H9 (cell line): ENCODE measurements at regions not wholly inside any gene's neighbourhood (a gene's known extent, or its start where the extent isn't known, plus 50 kb on each side); places are given as distances from the start of the nearest gene placed in this dataset.
A peak's percentile ranks its signal among the peaks of the same experiment; 100 is the strongest.

Experiments used
- DNase-seq: peaks from one replicate; pipeline ENCODE4 v3.0.0-alpha.2; 2017
- H2AFZ ChIP-seq: one replicate; pipeline ENCODE4 v1.6.1; 2013; ENCODE audit warnings: mild to moderate bottlenecking, low read length, control low read depth, moderate library complexity
- H2AK5ac ChIP-seq: 2 replicates; pipeline ENCODE4 v1.6.1; 2013; ENCODE audit warnings: low read length, control low read depth, mixed read lengths; ENCODE audit not compliant: insufficient read length
- H2BK120ac ChIP-seq: one replicate; pipeline ENCODE4 v1.6.1; 2013; ENCODE audit warnings: low read depth, mild to moderate bottlenecking, low read length, control low read depth, inconsistent platforms; ENCODE audit not compliant: poor library complexity, severe bottlenecking
- H2BK12ac ChIP-seq: 2 replicates; pipeline ENCODE4 v1.6.1; 2013; ENCODE audit warnings: low read length, control low read depth, mixed read lengths, low read depth; ENCODE audit not compliant: insufficient read length
- H2BK15ac ChIP-seq: 2 replicates; pipeline ENCODE4 v1.6.1; 2013; ENCODE audit warnings: low read depth, low read length, control low read depth
- H2BK20ac ChIP-seq: one replicate; pipeline ENCODE4 v1.6.1; 2013; ENCODE audit warnings: low read depth, mild to moderate bottlenecking, low read length, control low read depth, inconsistent platforms; ENCODE audit not compliant: poor library complexity, severe bottlenecking
- H2BK5ac ChIP-seq: 2 replicates; pipeline ENCODE4 v1.6.1; 2013; ENCODE audit warnings: low read length, control low read depth, mixed read lengths; ENCODE audit not compliant: insufficient read length
- H3K14ac ChIP-seq: 2 replicates; pipeline ENCODE4 v1.6.1; 2013; ENCODE audit warnings: low read length, control low read depth; ENCODE audit not compliant: insufficient read depth
- H3K18ac ChIP-seq: 2 replicates; pipeline ENCODE4 v1.6.1; 2013; ENCODE audit warnings: low read depth, mild to moderate bottlenecking, mixed read lengths, low read length, control low read depth; ENCODE audit not compliant: insufficient read length
- H3K23ac ChIP-seq: 2 replicates; pipeline ENCODE4 v1.6.1; 2013; ENCODE audit warnings: low read length, control low read depth, mixed read lengths, low read depth; ENCODE audit not compliant: insufficient read length
- H3K23me2 ChIP-seq: 2 replicates; pipeline ENCODE4 v1.6.1; 2013; ENCODE audit warnings: low read depth, mild to moderate bottlenecking, mixed read lengths, low read length, control low read depth; ENCODE audit not compliant: insufficient read length, poor library complexity, severe bottlenecking
- H3K27ac ChIP-seq: 2 replicates; pipeline ENCODE4 v1.5.1; 2013; ENCODE audit warnings: low read length, control low read depth, mixed read lengths, low read depth; ENCODE audit not compliant: insufficient read length
- H3K27me3 ChIP-seq: 2 replicates; pipeline ENCODE4 v1.6.1; 2013; ENCODE audit warnings: low read length, control low read depth, inconsistent platforms; ENCODE audit not compliant: insufficient read depth
- H3K4ac ChIP-seq: 2 replicates; pipeline ENCODE4 v1.6.1; 2013; ENCODE audit warnings: low read depth, mild to moderate bottlenecking, control low read depth, inconsistent platforms, low read length, moderate library complexity
- H3K4me1 ChIP-seq: 2 replicates; pipeline ENCODE4 v1.6.1; 2013; ENCODE audit warnings: low read length, control low read depth, inconsistent platforms; ENCODE audit not compliant: insufficient read depth
- H3K4me2 ChIP-seq: 2 replicates; pipeline ENCODE4 v1.6.1; 2013; ENCODE audit warnings: low read length, control low read depth, mixed read lengths; ENCODE audit not compliant: insufficient read length, insufficient read depth
- H3K56ac ChIP-seq: 2 replicates; pipeline ENCODE4 v1.6.1; 2013; ENCODE audit warnings: low read depth, mild to moderate bottlenecking, mixed read lengths, low read length, control low read depth; ENCODE audit not compliant: insufficient read length
- H3K79me1 ChIP-seq: 2 replicates; pipeline ENCODE4 v1.6.1; 2013; ENCODE audit warnings: low read depth, mild to moderate bottlenecking, moderate library complexity, low read length, control low read depth, inconsistent platforms; ENCODE audit not compliant: insufficient read depth, poor library complexity, severe bottlenecking
- H3K79me2 ChIP-seq: 2 replicates; pipeline ENCODE4 v1.6.1; 2013; ENCODE audit warnings: low read length, control low read depth, inconsistent platforms; ENCODE audit not compliant: insufficient read depth
- H3K9ac ChIP-seq: 2 replicates; pipeline ENCODE4 v1.6.1; 2013; ENCODE audit warnings: low read length, control low read depth, mixed read lengths; ENCODE audit not compliant: insufficient read length; ENCODE audit errors: extremely low read depth
- H3K9me3 ChIP-seq: one replicate; pipeline ENCODE4 v1.6.1; 2013; ENCODE audit warnings: low read depth, low read length, inconsistent platforms; ENCODE audit not compliant: control insufficient read depth
- H3T11ph ChIP-seq: one replicate; pipeline ENCODE4 v1.6.1; 2013; ENCODE audit warnings: mild to moderate bottlenecking, low read length, control low read depth, inconsistent platforms
- H4K20me1 ChIP-seq: one replicate; pipeline ENCODE4 v1.6.1; 2013; ENCODE audit not compliant: control insufficient read depth, insufficient read length, insufficient read depth
- H4K5ac ChIP-seq: 2 replicates; pipeline ENCODE4 v1.6.1; 2013; ENCODE audit warnings: low read depth, mild to moderate bottlenecking, mixed read lengths, low read length, control low read depth; ENCODE audit not compliant: insufficient read length
- H4K8ac ChIP-seq: replicated peaks from 2 replicates; pipeline ENCODE4 v1.6.1; 2013; ENCODE audit warnings: low read length, control low read depth, mixed read lengths, low read depth; ENCODE audit not compliant: insufficient read length
- H4K91ac ChIP-seq: 2 replicates; pipeline ENCODE4 v1.6.1; 2013; ENCODE audit warnings: low read depth, mild to moderate bottlenecking, moderate library complexity, mixed read lengths, low read length, control low read depth; ENCODE audit not compliant: insufficient read length
- H3K27ac Mint-ChIP-seq, 3 experiments: 2 replicates in 2 of 3; 3 replicates in 1 of 3; pipeline ENCODE4 v1.8.0; 2020 to 2021; ENCODE audit warnings: mixed read lengths in 3 of 3, mild to moderate bottlenecking in 1 of 3, moderate library complexity in 1 of 3
- H3K27me3 Mint-ChIP-seq: 2 replicates; pipeline ENCODE4 v1.8.0; 2021; ENCODE audit warnings: low read depth, mild to moderate bottlenecking, moderate library complexity, mixed read lengths
- H3K36me3 Mint-ChIP-seq, 3 experiments: 2 replicates in 2 of 3; 3 replicates in 1 of 3; pipeline ENCODE4 v1.8.0; 2020 to 2021; ENCODE audit warnings: low read depth in 3 of 3, mixed read lengths in 3 of 3; ENCODE audit not compliant: insufficient read depth in 1 of 3
- H3K4me1 Mint-ChIP-seq, 2 experiments: 2 replicates each; pipeline ENCODE4 v1.8.0; 2020; ENCODE audit warnings: mixed read lengths in 2 of 2
- H3K4me3 Mint-ChIP-seq, 2 experiments: 2 replicates in 1 of 2; 3 replicates in 1 of 2; pipeline ENCODE4 v1.8.0; 2020 to 2021; ENCODE audit warnings: mild to moderate bottlenecking in 2 of 2, mixed read lengths in 2 of 2, moderate library complexity in 1 of 2
- H3K9me3 Mint-ChIP-seq, 2 experiments: 2 replicates in 1 of 2; 3 replicates in 1 of 2; pipeline ENCODE4 v1.8.0; 2020; ENCODE audit warnings: mild to moderate bottlenecking in 2 of 2, mixed read lengths in 2 of 2, moderate library complexity in 1 of 2
- WGBS: extraction: QIAGEN DNeasy Blood & Tissue Kit; methylation state at CpG from one replicate; pipeline ENCODE4 v1.1.7; 2013; ENCODE audit warnings: missing lambda C conversion rate, low lambda C conversion rate, mixed read lengths; ENCODE audit not compliant: insufficient read length; ENCODE audit errors: extremely low coverage; 5-methylcytosine and 5-hydroxymethylcytosine counted together
- TF ChIP-seq, protein P1 (sequence below): fragments of 200-600 bp; sonication (generic); conservative IDR thresholded peaks from 3 replicates; pipeline ENCODE4 v1.8.0; 2021; ENCODE audit warnings: antibody characterized with exemption, mild to moderate bottlenecking

DNA sequence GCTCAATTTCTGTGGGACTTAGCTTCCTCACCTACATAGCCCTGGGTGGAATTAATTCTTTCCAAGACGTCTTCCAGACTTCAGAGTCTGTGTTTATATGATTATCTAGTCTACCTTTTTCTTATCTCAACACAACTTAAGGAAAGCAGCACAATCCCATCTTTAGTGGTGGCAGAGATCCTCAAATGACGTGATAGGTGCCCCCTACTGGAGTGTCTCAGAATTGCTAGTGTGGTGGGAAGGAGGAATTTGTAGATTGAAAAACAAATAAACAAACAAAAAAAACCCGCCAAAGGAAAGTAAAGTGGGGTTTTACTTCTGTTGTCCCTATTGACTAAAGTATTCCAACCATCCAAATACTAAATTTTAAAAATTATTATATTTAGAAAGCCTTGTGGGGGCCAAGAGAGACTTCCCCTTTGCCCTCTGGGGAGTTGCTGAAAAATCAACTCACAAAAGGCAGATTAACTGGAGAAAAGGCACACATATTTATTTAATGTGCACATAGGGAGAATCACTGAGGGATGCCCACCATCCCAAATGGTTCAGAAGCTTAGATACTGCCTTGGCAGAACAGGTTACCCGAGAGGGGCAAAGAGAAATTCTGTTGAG is 283.3 kb downstream of the TMEM167A start:
- Histone ChIP-seq H3K14ac (no peak overlapping the region), H2BK15ac (no peak overlapping the region), H4K20me1 (no peaks in the 10 kb centered on the region), H3K23me2 (no peaks in the 10 kb centered on the region), H2BK120ac (no peak overlapping the region), H3K18ac (no peak overlapping the region), H2BK20ac (no peak overlapping the region), H2AK5ac (no peak overlapping the region), H3K4ac (no peak overlapping the region), H3K4me1 (peaks cover 8% of the 10 kb centered on the region), H3K4me2 (no peak overlapping the region), H3K27ac (no peak overlapping the region), H3T11ph (no peak overlapping the region), H3K9me3 (no peaks in the 10 kb centered on the region), H2BK12ac (no peak overlapping the region), H4K91ac (no peak overlapping the region), H3K79me1 (no peaks in the 10 kb centered on the region), H3K79me2 (no peaks in the 10 kb centered on the region), H3K9ac (no peak overlapping the region), H2BK5ac (no peak overlapping the region), H2AFZ (no peak overlapping the region), H3K27me3 (no peaks in the 10 kb centered on the region), H3K23ac (no peak overlapping the region), H3K56ac (no peak overlapping the region), H4K5ac (no peak overlapping the region), H4K8ac (no peak overlapping the region)
- peak overlapping the region in 2 of 3 experiments; percentile 33 to 54; a peak in 1 of 7 replicates for H3K27ac Mint-ChIP-seq
- no peaks in the 10 kb centered on the region for H3K9me3 Mint-ChIP-seq
- no peaks in the 10 kb centered on the region for H3K36me3 Mint-ChIP-seq
- H3K4me1 Mint-ChIP-seq: peaks cover 31 to 34% of the 10 kb centered on the region in 2 experiments
- no peak overlapping the region for H3K4me3 Mint-ChIP-seq
- WGBS: no CpG with 5 or more reads among the region's 4 CpGs
- TF ChIP-seq, protein P1, sequence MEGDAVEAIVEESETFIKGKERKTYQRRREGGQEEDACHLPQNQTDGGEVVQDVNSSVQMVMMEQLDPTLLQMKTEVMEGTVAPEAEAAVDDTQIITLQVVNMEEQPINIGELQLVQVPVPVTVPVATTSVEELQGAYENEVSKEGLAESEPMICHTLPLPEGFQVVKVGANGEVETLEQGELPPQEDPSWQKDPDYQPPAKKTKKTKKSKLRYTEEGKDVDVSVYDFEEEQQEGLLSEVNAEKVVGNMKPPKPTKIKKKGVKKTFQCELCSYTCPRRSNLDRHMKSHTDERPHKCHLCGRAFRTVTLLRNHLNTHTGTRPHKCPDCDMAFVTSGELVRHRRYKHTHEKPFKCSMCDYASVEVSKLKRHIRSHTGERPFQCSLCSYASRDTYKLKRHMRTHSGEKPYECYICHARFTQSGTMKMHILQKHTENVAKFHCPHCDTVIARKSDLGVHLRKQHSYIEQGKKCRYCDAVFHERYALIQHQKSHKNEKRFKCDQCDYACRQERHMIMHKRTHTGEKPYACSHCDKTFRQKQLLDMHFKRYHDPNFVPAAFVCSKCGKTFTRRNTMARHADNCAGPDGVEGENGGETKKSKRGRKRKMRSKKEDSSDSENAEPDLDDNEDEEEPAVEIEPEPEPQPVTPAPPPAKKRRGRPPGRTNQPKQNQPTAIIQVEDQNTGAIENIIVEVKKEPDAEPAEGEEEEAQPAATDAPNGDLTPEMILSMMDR: peak; percentile 86
- DNase-seq: peak; percentile 44
- no peaks in the 10 kb centered on the region for H3K27me3 Mint-ChIP-seq
